CD4-positive, alpha-beta T cell (primary cell): ENCODE measurements at regions not wholly inside any gene's neighbourhood (a gene's known extent, or its start where the extent isn't known, plus 50 kb on each side); places are given as distances from the start of the nearest gene placed in this dataset.

Experiments
- ATAC-seq: fragments of 200-7000 bp; cut with Tn5 transposase; one replicate; pipeline ENCODE4 v1.10.0; 2022; ENCODE audit warnings: mild to moderate bottlenecking; ENCODE audit not compliant: poor library complexity
- CTCF ChIA-PET: fragments of 350-600 bp; sonication (Branson Sonifier 250); formaldehyde crosslinking; loops from one replicate; lab custom pipeline; 2021; ENCODE audit warnings: antibody characterized with exemption, inconsistent platforms; lab: Charles Lee
- POLR2A ChIA-PET: fragments of 350-600 bp; sonication (Branson Sonifier 250); formaldehyde crosslinking; loops from one replicate; lab custom pipeline; 2021; ENCODE audit warnings: antibody characterized with exemption, inconsistent platforms; lab: Charles Lee
- DNase-seq, 14 experiments: peaks; one replicate each; pipeline ENCODE4 v3.0.0-alpha.2; 2013 to 2020; ENCODE audit warnings: mixed read lengths in 2 of 14
- H3K27ac ChIP-seq, 2 donors: one replicate each; pipeline versions ENCODE4 v1.5.1 to v1.7.0; 2013; ENCODE audit warnings: low read length in 2 of 2, low read depth in 1 of 2, mild to moderate bottlenecking in 1 of 2
- H3K27me3 ChIP-seq, 2 experiments: 1 replicate in 1 of 2; 2 replicates in 1 of 2; pipeline versions ENCODE4 v1.6.1 to v1.7.0; 2013; ENCODE audit warnings: low read length in 2 of 2, control low read depth in 1 of 2, mild to moderate bottlenecking in 1 of 2, moderate library complexity in 1 of 2; ENCODE audit not compliant: insufficient read depth in 2 of 2, control insufficient read depth in 1 of 2
- H3K36me3 ChIP-seq: one replicate; pipeline ENCODE4 v1.6.1; 2013; ENCODE audit warnings: low read length, control low read depth; ENCODE audit not compliant: insufficient read depth
- H3K4me1 ChIP-seq: one replicate; pipeline ENCODE4 v1.6.1; 2013; ENCODE audit warnings: low read length, control low read depth; ENCODE audit not compliant: insufficient read depth
- H3K4me3 ChIP-seq: one replicate; pipeline ENCODE4 v1.5.1; 2013; ENCODE audit warnings: mild to moderate bottlenecking, low read length, moderate library complexity
- H3K9me3 ChIP-seq, 2 experiments: 1 replicate in 1 of 2; 2 replicates in 1 of 2; pipeline versions ENCODE4 v1.6.1 to v1.7.0; 2013; ENCODE audit warnings: low read length in 2 of 2, mild to moderate bottlenecking in 2 of 2, control low read depth in 1 of 2, moderate library complexity in 1 of 2; ENCODE audit not compliant: control insufficient read depth in 1 of 2, insufficient read depth in 1 of 2
- H3K27ac Mint-ChIP-seq: one replicate; pipeline ENCODE4 v1.8.0; 2020; ENCODE audit warnings: mixed read lengths
- H3K27me3 Mint-ChIP-seq: one replicate; pipeline ENCODE4 v1.8.0; 2021; ENCODE audit warnings: mixed read lengths
- H3K36me3 Mint-ChIP-seq: one replicate; pipeline ENCODE4 v1.8.0; 2021; ENCODE audit warnings: low read depth, mixed read lengths
- H3K4me1 Mint-ChIP-seq: one replicate; pipeline ENCODE4 v1.8.0; 2021; ENCODE audit warnings: low read depth, mixed read lengths
- H3K4me3 Mint-ChIP-seq: one replicate; pipeline ENCODE4 v1.8.0; 2020; ENCODE audit warnings: mild to moderate bottlenecking, mixed read lengths
- H3K9me3 Mint-ChIP-seq: one replicate; pipeline ENCODE4 v1.8.0; 2020; ENCODE audit warnings: mixed read lengths
- CTCF ChIP-seq: fragments of 200-600 bp; IDR thresholded peaks from one replicate; pipeline ENCODE4 v1.8.0; 2022; ENCODE audit warnings: antibody characterized with exemption, mild to moderate bottlenecking
- intact Hi-C, 2 experiments: fragments of 100-400 bp; cut with DNase I in 1 of 2; cut with micrococcal nuclease in 1 of 2; formaldehyde crosslinking; loops; one replicate each; pipeline versions ENCODE4 v1.15.1 to v1.9.0; 2023 to 2025; cut with DNase I, micrococcal nuclease

DNA sequence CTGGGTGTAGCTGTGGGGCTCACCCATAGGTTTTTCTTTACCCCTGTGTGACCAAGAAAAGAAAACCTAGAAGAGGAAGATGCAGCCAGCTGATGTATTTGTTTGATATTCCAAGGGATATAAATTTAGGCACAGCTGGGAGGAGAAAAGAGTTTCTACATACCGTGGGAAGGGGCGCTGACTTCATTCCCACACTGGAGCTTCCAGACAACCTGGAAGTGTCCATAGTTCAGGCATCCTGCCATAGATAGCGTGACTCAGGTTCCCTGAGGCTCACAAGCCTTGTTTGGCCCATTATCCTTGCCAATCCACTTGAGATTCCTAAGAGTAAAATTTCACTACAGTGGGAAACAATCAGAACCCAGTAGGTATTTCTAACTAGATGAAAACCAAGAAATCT, 371.7 kb upstream of the NRP1 start:
- POLR2A ChIA-PET, result no interaction called here
- no peaks in the 10 kb centered on the region for H3K36me3 Mint-ChIP-seq

GRCh38 chr10:33704214-33704830, 369.9 kb upstream of the NRP1 start:
- intact Hi-C loops, result no loop called here
- Histone ChIP-seq H3K4me1 (no peaks in the 10 kb centered on the region), H3K27ac (no peak overlapping the region), H3K27me3 (peaks cover 0 to 2% of the 10 kb centered on the region in 2 experiments), H3K4me3 (no peak overlapping the region), H3K36me3 (no peaks in the 10 kb centered on the region), H3K9me3 (peaks cover 0 to 4% of the 10 kb centered on the region in 2 experiments)
- Mint-ChIP-seq H3K27ac (no peak overlapping the region), H3K4me3 (no peak overlapping the region), H3K27me3 (peaks cover 21% of the 10 kb centered on the region), H3K36me3 (no peaks in the 10 kb centered on the region), H3K4me1 (no peaks in the 10 kb centered on the region), H3K9me3 (no peaks in the 10 kb centered on the region)
- DNase-seq, result no peak
- no peak for ATAC-seq
- ChIA-PET POLR2A (no interaction called here), CTCF (no interaction called here)
- TF ChIP-seq CTCF, result no peak

More for the DNA sequence above, 371.7 kb upstream of the NRP1 start:
- TF ChIP-seq CTCF, result no peak
- Mint-ChIP-seq H3K27ac (no peak overlapping the region), H3K9me3 (no peaks in the 10 kb centered on the region), H3K27me3 (peaks cover 20% of the 10 kb centered on the region), H3K4me3 (no peak overlapping the region), H3K4me1 (no peaks in the 10 kb centered on the region)
- Histone ChIP-seq H3K36me3 (no peaks in the 10 kb centered on the region), H3K9me3 (peaks cover 0 to 4% of the 10 kb centered on the region in 2 experiments), H3K4me3 (no peak overlapping the region), H3K27ac (no peak overlapping the region), H3K4me1 (no peaks in the 10 kb centered on the region), H3K27me3 (peaks cover 0 to 2% of the 10 kb centered on the region in 2 experiments)
- no peak for DNase-seq
- no peak for ATAC-seq
- intact Hi-C loops, result no loop called here
- CTCF ChIA-PET, result no interaction called here

DNA sequence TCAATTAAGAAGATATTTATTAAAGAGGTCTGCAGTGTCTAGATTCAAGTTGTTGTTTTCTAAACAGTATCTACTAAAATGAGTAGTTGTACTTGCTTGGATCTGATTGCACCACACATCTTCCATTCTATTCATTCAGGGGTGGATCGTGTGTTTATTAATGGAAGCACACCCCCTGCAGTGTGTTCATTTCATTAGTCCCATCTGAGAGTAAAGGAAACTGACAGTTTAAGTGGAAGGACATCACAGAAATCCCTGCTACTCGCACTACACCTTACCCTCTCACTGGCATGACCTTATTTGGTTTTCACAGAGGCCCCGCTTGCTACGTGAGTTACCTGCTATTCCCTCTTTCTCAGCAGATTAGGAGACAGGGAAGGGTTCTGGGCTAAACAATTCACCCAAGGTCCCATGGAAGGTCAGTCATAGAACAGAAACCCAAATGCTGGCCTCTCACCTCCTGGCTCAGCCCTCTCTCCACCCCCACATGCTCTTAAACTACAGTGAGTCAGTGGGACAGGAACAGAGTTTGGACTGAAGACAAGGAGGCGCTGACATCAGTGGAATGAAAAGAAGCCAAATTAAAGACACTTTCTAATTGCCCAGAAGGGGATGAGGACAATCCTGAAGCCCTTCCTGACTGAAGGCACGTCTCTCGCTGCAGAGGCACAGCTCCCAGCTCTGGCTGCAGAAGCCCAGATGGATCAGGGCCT, 369.2 kb upstream of the NRP1 start:
- peaks cover 0 to 2% of the 10 kb centered on the region in 2 experiments for H3K27me3 ChIP-seq
- Mint-ChIP-seq H3K9me3 (no peaks in the 10 kb centered on the region), H3K4me1 (no peaks in the 10 kb centered on the region), H3K4me3 (no peak overlapping the region), H3K36me3 (no peaks in the 10 kb centered on the region), H3K27me3 (peaks cover 21% of the 10 kb centered on the region), H3K27ac (no peak overlapping the region)
- H3K4me3 ChIP-seq, result no peak overlapping the region
- ATAC-seq, result no peak
- no peak for TF ChIP-seq CTCF
- no peak overlapping the region for H3K27ac ChIP-seq
- no peak for DNase-seq
- CTCF ChIA-PET, result no interaction called here
- POLR2A ChIA-PET, result no interaction called here
- intact Hi-C loops, result no loop called here
- no peaks in the 10 kb centered on the region for H3K4me1 ChIP-seq
- no peaks in the 10 kb centered on the region for H3K36me3 ChIP-seq
- H3K9me3 ChIP-seq, result peaks cover 0 to 4% of the 10 kb centered on the region in 2 experiments
